Trophoblast cell (in vitro differentiated cells and primary cell): ENCODE measurements at regions not wholly inside any gene's neighbourhood (a gene's known extent, or its start where the extent isn't known, plus 50 kb on each side); places are given as distances from the start of the nearest gene placed in this dataset.

Experiments
- DNase-seq, 2 donors: peaks; one replicate each; pipeline ENCODE4 v3.0.0-alpha.2; 2016
- H2AFZ ChIP-seq: 2 replicates; pipeline ENCODE4 v1.6.1; 2013; ENCODE audit warnings: low read length, moderate library complexity, mild to moderate bottlenecking; ENCODE audit not compliant: insufficient read depth, poor library complexity
- H2AK5ac ChIP-seq: 2 replicates; pipeline ENCODE4 v1.6.1; 2013; ENCODE audit warnings: mild to moderate bottlenecking, low read length
- H2BK120ac ChIP-seq: 2 replicates; pipeline ENCODE4 v1.6.1; 2013; ENCODE audit warnings: low read length, mild to moderate bottlenecking, moderate library complexity; ENCODE audit not compliant: insufficient read depth, poor library complexity
- H2BK12ac ChIP-seq: 2 replicates; pipeline ENCODE4 v1.6.1; 2013; ENCODE audit warnings: mild to moderate bottlenecking, low read length, moderate library complexity
- H2BK5ac ChIP-seq: 2 replicates; pipeline ENCODE4 v1.6.1; 2013; ENCODE audit warnings: low read length, low read depth, moderate library complexity, mild to moderate bottlenecking; ENCODE audit not compliant: poor library complexity
- H3K14ac ChIP-seq: 2 replicates; pipeline ENCODE4 v1.6.1; 2013; ENCODE audit warnings: mild to moderate bottlenecking, low read length
- H3K18ac ChIP-seq: 2 replicates; pipeline ENCODE4 v1.6.1; 2013; ENCODE audit warnings: mild to moderate bottlenecking, low read length
- H3K23ac ChIP-seq: 2 replicates; pipeline ENCODE4 v1.6.1; 2013; ENCODE audit warnings: low read length
- H3K27ac ChIP-seq: 2 replicates; pipeline ENCODE4 v1.5.1; 2013; ENCODE audit warnings: low read depth, mild to moderate bottlenecking, inconsistent platforms, low read length, moderate library complexity
- H3K27me3 ChIP-seq: 2 replicates; pipeline ENCODE4 v1.6.1; 2013; ENCODE audit warnings: inconsistent platforms, mild to moderate bottlenecking, low read length, moderate library complexity; ENCODE audit not compliant: insufficient read depth
- H3K36me3 ChIP-seq, 2 experiments: 1 replicate in 1 of 2; 2 replicates in 1 of 2; pipeline ENCODE4 v1.6.1; 2013; ENCODE audit warnings: low read length in 2 of 2, mild to moderate bottlenecking in 2 of 2, moderate library complexity in 1 of 2; ENCODE audit not compliant: insufficient read depth in 2 of 2, control insufficient read depth in 1 of 2
- H3K4ac ChIP-seq: 2 replicates; pipeline ENCODE4 v1.6.1; 2013; ENCODE audit warnings: low read depth, mild to moderate bottlenecking, low read length, moderate library complexity
- H3K4me1 ChIP-seq, 2 experiments: 1 replicate in 1 of 2; 2 replicates in 1 of 2; pipeline ENCODE4 v1.6.1; 2013; ENCODE audit warnings: low read length in 2 of 2, mild to moderate bottlenecking in 2 of 2, moderate library complexity in 1 of 2; ENCODE audit not compliant: insufficient read depth in 2 of 2, control insufficient read depth in 1 of 2
- H3K4me2 ChIP-seq: 2 replicates; pipeline ENCODE4 v1.6.1; 2013; ENCODE audit warnings: inconsistent platforms, mild to moderate bottlenecking, low read length, moderate library complexity
- H3K4me3 ChIP-seq: 2 replicates; pipeline ENCODE4 v1.5.1; 2013; ENCODE audit warnings: mild to moderate bottlenecking, low read depth, low read length, inconsistent platforms
- H3K79me1 ChIP-seq: one replicate; pipeline ENCODE4 v1.6.1; 2013; ENCODE audit warnings: low read length
- H3K79me2 ChIP-seq: 2 replicates; pipeline ENCODE4 v1.6.1; 2013; ENCODE audit warnings: low read length, mild to moderate bottlenecking; ENCODE audit not compliant: control insufficient read depth, insufficient read depth, poor library complexity
- H3K9ac ChIP-seq: 2 replicates; pipeline ENCODE4 v1.6.1; 2013; ENCODE audit warnings: mild to moderate bottlenecking, low read length
- H3K9me3 ChIP-seq: 2 replicates; pipeline ENCODE4 v1.6.1; 2013; ENCODE audit warnings: low read depth, mild to moderate bottlenecking, control low read depth, inconsistent platforms, low read length; ENCODE audit not compliant: insufficient read depth
- H4K12ac ChIP-seq: 2 replicates; pipeline ENCODE4 v1.6.1; 2013; ENCODE audit warnings: low read depth, mild to moderate bottlenecking, low read length, moderate library complexity
- H4K8ac ChIP-seq: 2 replicates; pipeline ENCODE4 v1.6.1; 2013; ENCODE audit warnings: low read depth, mild to moderate bottlenecking, low read length, moderate library complexity
- H4K91ac ChIP-seq: one replicate; pipeline ENCODE4 v1.6.1; 2013; ENCODE audit warnings: low read depth, mild to moderate bottlenecking, low read length, moderate library complexity
- whole genome bisulfite sequencing: extraction: QIAGEN DNeasy Blood & Tissue Kit; methylation state at CpG from one replicate; pipeline ENCODE4 v1.1.7; 2013; ENCODE audit warnings: missing lambda C conversion rate; ENCODE audit not compliant: insufficient read length, insufficient coverage; ENCODE audit errors: extremely low coverage; 5-methylcytosine and 5-hydroxymethylcytosine counted together

DNA sequence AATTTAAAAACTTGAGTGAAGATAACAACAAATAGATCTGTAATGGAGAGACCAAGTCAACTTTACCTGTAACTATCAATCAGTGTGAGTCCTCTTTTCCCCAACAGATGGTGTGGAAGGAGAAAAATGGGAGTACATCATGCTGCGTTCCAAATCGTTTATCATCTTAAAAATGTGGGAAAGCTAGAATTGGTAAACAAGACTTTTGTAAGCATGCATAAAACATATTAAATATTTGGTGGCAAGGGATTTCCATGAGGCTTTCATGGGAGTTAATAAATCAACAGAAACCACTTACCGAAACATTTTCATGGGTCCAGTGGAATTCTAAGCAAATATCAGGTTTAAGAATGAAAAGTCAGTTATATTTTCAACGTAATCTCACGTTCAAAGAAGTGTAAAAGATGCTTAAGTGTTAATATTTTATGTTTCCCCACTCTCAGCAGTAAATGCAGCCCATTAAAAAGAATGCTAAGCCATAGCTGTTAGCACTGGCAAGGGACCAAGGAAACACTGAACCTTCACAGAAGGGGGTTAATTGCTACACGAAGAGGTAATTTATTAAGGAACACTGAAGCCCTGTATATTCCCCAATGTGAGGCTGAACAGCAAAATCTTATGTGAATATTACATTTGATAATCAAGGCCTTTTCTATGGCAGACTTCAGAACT, 117.0 kb downstream of the ZC3H11B start:
- WGBS, result no CpG with 5 or more reads among the region's 6 CpGs
- H3K4me2 ChIP-seq, result no peak overlapping the region
- no peak overlapping the region for H3K9ac ChIP-seq
- no peak overlapping the region for H2BK120ac ChIP-seq
- H3K18ac ChIP-seq, result no peak overlapping the region
- H3K79me1 ChIP-seq, result no peaks in the 10 kb centered on the region
- no peaks in the 10 kb centered on the region for H3K27me3 ChIP-seq
- H4K12ac ChIP-seq, result no peak overlapping the region
- H3K14ac ChIP-seq, result no peak overlapping the region
- no peaks in the 10 kb centered on the region for H3K36me3 ChIP-seq
- H3K79me2 ChIP-seq, result no peaks in the 10 kb centered on the region
- H3K4ac ChIP-seq, result no peak overlapping the region
- no peak overlapping the region for H4K8ac ChIP-seq
- no peak overlapping the region for H3K23ac ChIP-seq
- no peak overlapping the region for H2AFZ ChIP-seq
- H4K91ac ChIP-seq, result no peak overlapping the region
- no peak overlapping the region for H2AK5ac ChIP-seq
- no peak overlapping the region for H3K27ac ChIP-seq
- H2BK12ac ChIP-seq, result no peak overlapping the region
- no peaks in the 10 kb centered on the region for H3K9me3 ChIP-seq
- peaks cover 0 to 1% of the 10 kb centered on the region in 2 experiments for H3K4me1 ChIP-seq
- H2BK5ac ChIP-seq, result no peak overlapping the region
- no peak for DNase-seq
- H3K4me3 ChIP-seq, result no peak overlapping the region

DNA sequence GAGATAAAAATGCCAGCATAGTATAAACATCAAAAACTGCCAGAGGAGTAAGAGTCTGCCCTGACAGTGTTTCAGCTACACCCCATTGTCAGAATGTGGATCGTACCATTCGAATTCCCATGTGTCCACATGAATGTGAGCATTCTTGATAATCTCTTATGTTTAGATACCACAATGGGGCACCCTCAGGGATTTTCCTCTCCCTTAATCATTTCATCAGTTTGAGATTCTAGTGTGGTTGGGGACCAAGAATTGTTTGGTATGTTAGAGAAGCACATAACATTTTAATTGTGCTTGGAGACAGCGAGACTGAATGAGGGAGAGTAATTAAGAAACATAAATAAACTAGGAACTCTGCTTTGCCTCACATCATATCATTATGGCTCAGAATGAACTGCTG, 120.2 kb downstream of the ZC3H11B start:
- no peaks in the 10 kb centered on the region for H3K27me3 ChIP-seq
- H2BK12ac ChIP-seq, result no peak overlapping the region
- no peaks in the 10 kb centered on the region for H3K4me1 ChIP-seq
- no peak overlapping the region for H4K12ac ChIP-seq
- H2AFZ ChIP-seq, result no peak overlapping the region
- H3K23ac ChIP-seq, result no peak overlapping the region
- no peaks in the 10 kb centered on the region for H3K36me3 ChIP-seq
- no peak overlapping the region for H3K9ac ChIP-seq
- no peak overlapping the region for H3K4me3 ChIP-seq
- no peak overlapping the region for H3K4ac ChIP-seq
- H3K27ac ChIP-seq, result no peak overlapping the region
- H2BK120ac ChIP-seq, result no peak overlapping the region
- peak; percentile 13 to 29 for DNase-seq
- no peak overlapping the region for H3K4me2 ChIP-seq
- no peak overlapping the region for H2BK5ac ChIP-seq
- no peaks in the 10 kb centered on the region for H3K79me2 ChIP-seq
- no peak overlapping the region for H3K14ac ChIP-seq
- no peak overlapping the region for H4K8ac ChIP-seq
- no peak overlapping the region for H4K91ac ChIP-seq
- no peak overlapping the region for H3K18ac ChIP-seq
- no CpG with 5 or more reads among the region's 3 CpGs for WGBS
- no peak overlapping the region for H2AK5ac ChIP-seq
- H3K9me3 ChIP-seq, result no peaks in the 10 kb centered on the region
- H3K79me1 ChIP-seq, result no peaks in the 10 kb centered on the region

DNA sequence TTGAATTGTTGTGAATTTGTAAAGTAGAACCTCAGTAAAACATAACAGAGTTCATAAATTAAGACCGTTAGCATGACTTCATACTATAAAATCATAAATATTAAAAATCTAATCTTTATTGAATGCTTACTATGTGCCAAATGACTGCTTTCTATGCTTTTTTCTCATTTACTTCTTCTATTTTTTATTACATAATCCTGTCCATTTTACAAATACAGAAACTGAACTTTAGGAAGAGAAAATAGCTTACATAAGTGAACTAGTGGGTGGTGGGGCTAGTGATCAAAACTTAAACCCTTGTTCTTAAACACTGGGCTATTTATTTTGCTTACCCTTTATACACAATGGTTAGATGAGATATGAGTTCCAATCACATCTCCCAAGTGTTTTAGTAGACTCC, 122.3 kb downstream of the ZC3H11B start:
- H2BK120ac ChIP-seq, result no peak overlapping the region
- no peak overlapping the region for H4K12ac ChIP-seq
- H3K4me1 ChIP-seq, result no peaks in the 10 kb centered on the region
- no peak overlapping the region for H2BK5ac ChIP-seq
- no peak overlapping the region for H3K27ac ChIP-seq
- H3K27me3 ChIP-seq, result no peaks in the 10 kb centered on the region
- H2AFZ ChIP-seq, result no peak overlapping the region
- H3K14ac ChIP-seq, result no peak overlapping the region
- H3K4me2 ChIP-seq, result no peak overlapping the region
- no peak for DNase-seq
- no peak overlapping the region for H3K9ac ChIP-seq
- H3K23ac ChIP-seq, result no peak overlapping the region
- no peak overlapping the region for H4K91ac ChIP-seq
- H3K4me3 ChIP-seq, result no peak overlapping the region
- H3K79me1 ChIP-seq, result no peaks in the 10 kb centered on the region
- no CpG with 5 or more reads among the region's 1 CpG for WGBS
- H3K4ac ChIP-seq, result no peak overlapping the region
- no peaks in the 10 kb centered on the region for H3K36me3 ChIP-seq
- H4K8ac ChIP-seq, result no peak overlapping the region
- H3K9me3 ChIP-seq, result no peaks in the 10 kb centered on the region
- no peak overlapping the region for H2AK5ac ChIP-seq
- H3K18ac ChIP-seq, result no peak overlapping the region
- H2BK12ac ChIP-seq, result no peak overlapping the region
- no peaks in the 10 kb centered on the region for H3K79me2 ChIP-seq

DNA sequence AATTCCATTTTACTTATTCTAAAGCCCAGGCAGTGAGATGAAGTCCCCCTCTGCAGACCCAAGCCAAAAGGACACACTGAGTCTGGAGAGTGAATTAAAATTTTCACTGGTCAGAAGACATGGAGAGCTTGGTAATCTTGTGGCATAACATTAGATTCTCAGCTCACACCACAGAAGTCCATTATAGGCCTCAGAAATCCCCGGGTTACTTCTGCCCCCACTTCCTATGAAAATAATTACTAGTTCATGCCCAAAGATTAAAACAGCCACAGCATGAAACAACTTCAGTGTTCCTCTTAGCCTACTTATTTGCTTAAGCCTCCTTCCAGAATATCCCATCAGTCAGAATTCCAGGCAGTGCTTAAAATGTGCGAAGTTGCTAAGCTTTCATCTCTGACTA, 123.3 kb downstream of the ZC3H11B start:
- no peak overlapping the region for H2BK120ac ChIP-seq
- no peak overlapping the region for H3K27ac ChIP-seq
- no peak overlapping the region for H3K4me3 ChIP-seq
- H4K12ac ChIP-seq, result no peak overlapping the region
- no peak overlapping the region for H2AK5ac ChIP-seq
- no peak overlapping the region for H3K4ac ChIP-seq
- no CpG with 5 or more reads among the region's 2 CpGs for WGBS
- no peaks in the 10 kb centered on the region for H3K4me1 ChIP-seq
- H3K4me2 ChIP-seq, result no peak overlapping the region
- no peak for DNase-seq
- H3K14ac ChIP-seq, result no peak overlapping the region
- H3K79me2 ChIP-seq, result no peaks in the 10 kb centered on the region
- H2BK5ac ChIP-seq, result no peak overlapping the region
- H3K9me3 ChIP-seq, result no peaks in the 10 kb centered on the region
- H4K8ac ChIP-seq, result no peak overlapping the region
- no peaks in the 10 kb centered on the region for H3K27me3 ChIP-seq
- H3K36me3 ChIP-seq, result no peaks in the 10 kb centered on the region
- no peak overlapping the region for H2BK12ac ChIP-seq
- no peak overlapping the region for H3K18ac ChIP-seq
- H3K9ac ChIP-seq, result no peak overlapping the region
- no peak overlapping the region for H3K23ac ChIP-seq
- H2AFZ ChIP-seq, result no peak overlapping the region
- no peak overlapping the region for H4K91ac ChIP-seq
- H3K79me1 ChIP-seq, result no peaks in the 10 kb centered on the region
